Lower leg skin (tissue), 4 donors: ENCODE measurements at regions not wholly inside any gene's neighbourhood (a gene's known extent, or its start where the extent isn't known, plus 50 kb on each side); places are given as distances from the start of the nearest gene placed in this dataset.

Source experiments
- DNase-seq, 2 donors: peaks; one replicate each; pipeline ENCODE4 v3.0.0-alpha.2; 2019; ENCODE audit warnings: low spot score in 2 of 2
- H3K4me3 ChIP-seq: fragments of 200-600 bp; sonication (generic); 2 replicates; pipeline ENCODE4 v1.5.1; 2017; ENCODE audit warnings: mild to moderate bottlenecking, low read depth; ENCODE audit not compliant: poor library complexity, severe bottlenecking
- CTCF ChIP-seq, 3 donors: fragments of 450-650 bp; IDR thresholded peaks; one replicate each; pipeline ENCODE4 v1.5.1; 2016; ENCODE audit warnings: antibody characterized with exemption in 3 of 3, mild to moderate bottlenecking in 3 of 3, moderate library complexity in 2 of 3
- POLR2A ChIP-seq, 2 donors: fragments of 450-650 bp; IDR thresholded peaks; one replicate each; pipeline ENCODE4 v1.6.1; 2016 to 2017; ENCODE audit warnings: antibody characterized with exemption in 2 of 2, mild to moderate bottlenecking in 1 of 2, moderate library complexity in 1 of 2
- WGBS, 2 donors: methylation state at CpG; one replicate each; pipeline ENCODE4 v1.1.5; 2018; 5-methylcytosine and 5-hydroxymethylcytosine counted together
- intact Hi-C: fragments of 100-400 bp; cut with DNase I; formaldehyde crosslinking; loops from one replicate; pipeline ENCODE4 v1.15.0; 2023; ENCODE audit warnings: low total_unique reads

- 69 to 70% methylated on average over 1 of the region's 1 CpG for WGBS, 2 donors
- H3K4me3 ChIP-seq: no peak overlapping the region
- DNase-seq: no peak
- intact Hi-C loops: no loop called here
- TF ChIP-seq CTCF (IDR thresholded peaks at IDR 0.05): no peak
- no peak for TF ChIP-seq POLR2A (IDR thresholded peaks at IDR 0.05)
Observed at GRCh38 chr2:14790041-14790640, 157.6 kb downstream of the LRATD1 start.

- TF ChIP-seq POLR2A (IDR thresholded peaks at IDR 0.05): no peak
- no peak for TF ChIP-seq CTCF (IDR thresholded peaks at IDR 0.05)
- DNase-seq: no peak
- no peak overlapping the region for H3K4me3 ChIP-seq
- intact Hi-C loops: no loop called here
Observed at GRCh38 chr2:14803994-14804393, 171.5 kb downstream of the LRATD1 start.

GRCh38 chr2:14804902-14805301 is 172.4 kb downstream of the LRATD1 start:
- no peak for DNase-seq
- 80 to 87% methylated on average over 3 of the region's 3 CpGs for WGBS, 2 donors
- TF ChIP-seq POLR2A (IDR thresholded peaks at IDR 0.05) (no peak), CTCF (IDR thresholded peaks at IDR 0.05) (no peak)
- no peak overlapping the region for H3K4me3 ChIP-seq
- intact Hi-C loops: no loop called here

GRCh38 chr2:14806613-14807012 is 174.1 kb downstream of the LRATD1 start:
- intact Hi-C loops: no loop called here
- no peak for DNase-seq
- 47 to 57% methylated on average over 4 of the region's 4 CpGs for WGBS, 2 donors
- TF ChIP-seq CTCF (IDR thresholded peaks at IDR 0.05) (no peak), POLR2A (IDR thresholded peaks at IDR 0.05) (no peak)
- H3K4me3 ChIP-seq: no peak overlapping the region

GRCh38 chr2:14815201-14815600 is 182.7 kb downstream of the LRATD1 start:
- intact Hi-C loops: no loop called here
- TF ChIP-seq CTCF (IDR thresholded peaks at IDR 0.05): no peak
- no peak for TF ChIP-seq POLR2A (IDR thresholded peaks at IDR 0.05)
- DNase-seq: no peak
- WGBS, 2 donors: 34 to 35% methylated on average over 1 of the region's 1 CpG
- no peak overlapping the region for H3K4me3 ChIP-seq
